H9 (cell line): ENCODE measurements at regions not wholly inside any gene's neighbourhood (a gene's known extent, or its start where the extent isn't known, plus 50 kb on each side); places are given as distances from the start of the nearest gene placed in this dataset.

Experiments used
- DNase-seq: peaks from one replicate; pipeline ENCODE4 v3.0.0-alpha.2; 2017
- H2AFZ ChIP-seq: one replicate; pipeline ENCODE4 v1.6.1; 2013; ENCODE audit warnings: mild to moderate bottlenecking, low read length, control low read depth, moderate library complexity
- H2AK5ac ChIP-seq: 2 replicates; pipeline ENCODE4 v1.6.1; 2013; ENCODE audit warnings: low read length, control low read depth, mixed read lengths; ENCODE audit not compliant: insufficient read length
- H2BK120ac ChIP-seq: one replicate; pipeline ENCODE4 v1.6.1; 2013; ENCODE audit warnings: low read depth, mild to moderate bottlenecking, low read length, control low read depth, inconsistent platforms; ENCODE audit not compliant: poor library complexity, severe bottlenecking
- H2BK12ac ChIP-seq: 2 replicates; pipeline ENCODE4 v1.6.1; 2013; ENCODE audit warnings: low read length, control low read depth, mixed read lengths, low read depth; ENCODE audit not compliant: insufficient read length
- H2BK15ac ChIP-seq: 2 replicates; pipeline ENCODE4 v1.6.1; 2013; ENCODE audit warnings: low read depth, low read length, control low read depth
- H2BK20ac ChIP-seq: one replicate; pipeline ENCODE4 v1.6.1; 2013; ENCODE audit warnings: low read depth, mild to moderate bottlenecking, low read length, control low read depth, inconsistent platforms; ENCODE audit not compliant: poor library complexity, severe bottlenecking
- H2BK5ac ChIP-seq: 2 replicates; pipeline ENCODE4 v1.6.1; 2013; ENCODE audit warnings: low read length, control low read depth, mixed read lengths; ENCODE audit not compliant: insufficient read length
- H3K14ac ChIP-seq: 2 replicates; pipeline ENCODE4 v1.6.1; 2013; ENCODE audit warnings: low read length, control low read depth; ENCODE audit not compliant: insufficient read depth
- H3K18ac ChIP-seq: 2 replicates; pipeline ENCODE4 v1.6.1; 2013; ENCODE audit warnings: low read depth, mild to moderate bottlenecking, mixed read lengths, low read length, control low read depth; ENCODE audit not compliant: insufficient read length
- H3K23ac ChIP-seq: 2 replicates; pipeline ENCODE4 v1.6.1; 2013; ENCODE audit warnings: low read length, control low read depth, mixed read lengths, low read depth; ENCODE audit not compliant: insufficient read length
- H3K23me2 ChIP-seq: 2 replicates; pipeline ENCODE4 v1.6.1; 2013; ENCODE audit warnings: low read depth, mild to moderate bottlenecking, mixed read lengths, low read length, control low read depth; ENCODE audit not compliant: insufficient read length, poor library complexity, severe bottlenecking
- H3K27ac ChIP-seq: 2 replicates; pipeline ENCODE4 v1.5.1; 2013; ENCODE audit warnings: low read length, control low read depth, mixed read lengths, low read depth; ENCODE audit not compliant: insufficient read length
- H3K27me3 ChIP-seq: 2 replicates; pipeline ENCODE4 v1.6.1; 2013; ENCODE audit warnings: low read length, control low read depth, inconsistent platforms; ENCODE audit not compliant: insufficient read depth
- H3K4ac ChIP-seq: 2 replicates; pipeline ENCODE4 v1.6.1; 2013; ENCODE audit warnings: low read depth, mild to moderate bottlenecking, control low read depth, inconsistent platforms, low read length, moderate library complexity
- H3K4me1 ChIP-seq: 2 replicates; pipeline ENCODE4 v1.6.1; 2013; ENCODE audit warnings: low read length, control low read depth, inconsistent platforms; ENCODE audit not compliant: insufficient read depth
- H3K4me2 ChIP-seq: 2 replicates; pipeline ENCODE4 v1.6.1; 2013; ENCODE audit warnings: low read length, control low read depth, mixed read lengths; ENCODE audit not compliant: insufficient read length, insufficient read depth
- H3K56ac ChIP-seq: 2 replicates; pipeline ENCODE4 v1.6.1; 2013; ENCODE audit warnings: low read depth, mild to moderate bottlenecking, mixed read lengths, low read length, control low read depth; ENCODE audit not compliant: insufficient read length
- H3K79me1 ChIP-seq: 2 replicates; pipeline ENCODE4 v1.6.1; 2013; ENCODE audit warnings: low read depth, mild to moderate bottlenecking, moderate library complexity, low read length, control low read depth, inconsistent platforms; ENCODE audit not compliant: insufficient read depth, poor library complexity, severe bottlenecking
- H3K79me2 ChIP-seq: 2 replicates; pipeline ENCODE4 v1.6.1; 2013; ENCODE audit warnings: low read length, control low read depth, inconsistent platforms; ENCODE audit not compliant: insufficient read depth
- H3K9ac ChIP-seq: 2 replicates; pipeline ENCODE4 v1.6.1; 2013; ENCODE audit warnings: low read length, control low read depth, mixed read lengths; ENCODE audit not compliant: insufficient read length; ENCODE audit errors: extremely low read depth
- H3K9me3 ChIP-seq: one replicate; pipeline ENCODE4 v1.6.1; 2013; ENCODE audit warnings: low read depth, low read length, inconsistent platforms; ENCODE audit not compliant: control insufficient read depth
- H3T11ph ChIP-seq: one replicate; pipeline ENCODE4 v1.6.1; 2013; ENCODE audit warnings: mild to moderate bottlenecking, low read length, control low read depth, inconsistent platforms
- H4K20me1 ChIP-seq: one replicate; pipeline ENCODE4 v1.6.1; 2013; ENCODE audit not compliant: control insufficient read depth, insufficient read length, insufficient read depth
- H4K5ac ChIP-seq: 2 replicates; pipeline ENCODE4 v1.6.1; 2013; ENCODE audit warnings: low read depth, mild to moderate bottlenecking, mixed read lengths, low read length, control low read depth; ENCODE audit not compliant: insufficient read length
- H4K8ac ChIP-seq: replicated peaks from 2 replicates; pipeline ENCODE4 v1.6.1; 2013; ENCODE audit warnings: low read length, control low read depth, mixed read lengths, low read depth; ENCODE audit not compliant: insufficient read length
- H4K91ac ChIP-seq: 2 replicates; pipeline ENCODE4 v1.6.1; 2013; ENCODE audit warnings: low read depth, mild to moderate bottlenecking, moderate library complexity, mixed read lengths, low read length, control low read depth; ENCODE audit not compliant: insufficient read length
- H3K27ac Mint-ChIP-seq, 3 experiments: 2 replicates in 2 of 3; 3 replicates in 1 of 3; pipeline ENCODE4 v1.8.0; 2020 to 2021; ENCODE audit warnings: mixed read lengths in 3 of 3, mild to moderate bottlenecking in 1 of 3, moderate library complexity in 1 of 3
- H3K27me3 Mint-ChIP-seq: 2 replicates; pipeline ENCODE4 v1.8.0; 2021; ENCODE audit warnings: low read depth, mild to moderate bottlenecking, moderate library complexity, mixed read lengths
- H3K36me3 Mint-ChIP-seq, 3 experiments: 2 replicates in 2 of 3; 3 replicates in 1 of 3; pipeline ENCODE4 v1.8.0; 2020 to 2021; ENCODE audit warnings: low read depth in 3 of 3, mixed read lengths in 3 of 3; ENCODE audit not compliant: insufficient read depth in 1 of 3
- H3K4me1 Mint-ChIP-seq, 2 experiments: 2 replicates each; pipeline ENCODE4 v1.8.0; 2020; ENCODE audit warnings: mixed read lengths in 2 of 2
- H3K4me3 Mint-ChIP-seq, 2 experiments: 2 replicates in 1 of 2; 3 replicates in 1 of 2; pipeline ENCODE4 v1.8.0; 2020 to 2021; ENCODE audit warnings: mild to moderate bottlenecking in 2 of 2, mixed read lengths in 2 of 2, moderate library complexity in 1 of 2
- H3K9me3 Mint-ChIP-seq, 2 experiments: 2 replicates in 1 of 2; 3 replicates in 1 of 2; pipeline ENCODE4 v1.8.0; 2020; ENCODE audit warnings: mild to moderate bottlenecking in 2 of 2, mixed read lengths in 2 of 2, moderate library complexity in 1 of 2
- CTCF ChIP-seq: fragments of 200-600 bp; sonication (generic); conservative IDR thresholded peaks from 3 replicates; pipeline ENCODE4 v1.8.0; 2021; ENCODE audit warnings: antibody characterized with exemption, mild to moderate bottlenecking
- WGBS: extraction: QIAGEN DNeasy Blood & Tissue Kit; methylation state at CpG from one replicate; pipeline ENCODE4 v1.1.7; 2013; ENCODE audit warnings: missing lambda C conversion rate, low lambda C conversion rate, mixed read lengths; ENCODE audit not compliant: insufficient read length; ENCODE audit errors: extremely low coverage; 5-methylcytosine and 5-hydroxymethylcytosine counted together

GRCh38 chr5:1704266-1704665 is 95.4 kb downstream of the MRPL36 start:
- WGBS = no CpG with 5 or more reads among the region's 13 CpGs
- no peak overlapping the region for H3K14ac ChIP-seq
- no peak overlapping the region for H2BK120ac ChIP-seq
- H2BK12ac ChIP-seq = no peak overlapping the region
- H2BK20ac ChIP-seq = no peak overlapping the region
- H2AK5ac ChIP-seq = no peak overlapping the region
- H3K79me1 ChIP-seq = no peaks in the 10 kb centered on the region
- H3K27ac ChIP-seq = no peak overlapping the region
- Mint-ChIP-seq H3K27ac (no peak overlapping the region), H3K36me3 (peaks cover 0 to 10% (median 6%) of the 10 kb centered on the region in 3 experiments; a peak in 3 of 7 replicates), H3K4me1 (peaks cover 22 to 23% of the 10 kb centered on the region in 2 experiments), H3K27me3 (peaks cover 37% of the 10 kb centered on the region), H3K9me3 (peaks cover 7 to 9% of the 10 kb centered on the region in 2 experiments; a peak in 4 of 5 replicates), H3K4me3 (no peak overlapping the region)
- H3K23me2 ChIP-seq = no peaks in the 10 kb centered on the region
- no peak overlapping the region for H3K4ac ChIP-seq
- H4K20me1 ChIP-seq = no peaks in the 10 kb centered on the region
- no peak overlapping the region for H4K5ac ChIP-seq
- no peak overlapping the region for H4K91ac ChIP-seq
- DNase-seq = no peak
- no peak for TF ChIP-seq CTCF
- H3K9ac ChIP-seq = no peak overlapping the region
- H2BK5ac ChIP-seq = no peak overlapping the region
- no peaks in the 10 kb centered on the region; the same call in 1 of the 2 replicates for H3K4me1 ChIP-seq
- H3K23ac ChIP-seq = no peak overlapping the region
- H3K18ac ChIP-seq = no peak overlapping the region
- H2AFZ ChIP-seq = no peak overlapping the region
- no peak overlapping the region for H3K4me2 ChIP-seq
- no peaks in the 10 kb centered on the region for H3K9me3 ChIP-seq
- H3K27me3 ChIP-seq = no peaks in the 10 kb centered on the region; the same call in 1 of the 2 replicates
- no peaks in the 10 kb centered on the region for H3K79me2 ChIP-seq
- H3K56ac ChIP-seq = no peak overlapping the region
- no peak overlapping the region for H4K8ac ChIP-seq
- no peak overlapping the region for H2BK15ac ChIP-seq
- H3T11ph ChIP-seq = no peak overlapping the region
